GM12878 (cell line): ENCODE measurements at regions not wholly inside any gene's neighbourhood (a gene's known extent, or its start where the extent isn't known, plus 50 kb on each side); places are given as distances from the start of the nearest gene placed in this dataset.

Experiments used
- ATAC-seq: fragments of 200-7000 bp; cut with Tn5 transposase; 3 replicates; pipeline ENCODE4 v1.9.1; 2020; ENCODE audit warnings: mild to moderate bottlenecking, moderate library complexity
- BruUV-seq: library from RNA; stranded (reverse); fragments of 400-500 nt; replicated peaks from 2 replicates; lab custom pipeline; 2021; lab: Mats Ljungman, UMichigan
- CTCF ChIA-PET: fragments of 300-600 bp; sonication (Branson Sonifier 250); formaldehyde crosslinking; extraction: SDS; loops from one replicate; lab custom pipeline; 2021; ENCODE audit warnings: inconsistent platforms; lab: Yijun Ruan, JAX
- POLR2A ChIA-PET: fragments of 350-600 bp; formaldehyde crosslinking; extraction: SDS; loops from one replicate; lab custom pipeline; 2021; ENCODE audit warnings: inconsistent platforms; lab: Charles Lee
- RAD21 ChIA-PET: fragments of 300-600 bp; sonication (Branson Sonifier 250); formaldehyde crosslinking; loops from one replicate; lab custom pipeline; 2023; ENCODE audit warnings: antibody characterized with exemption; ENCODE audit not compliant: unreplicated experiment; lab: Charles Lee
- SMC1A ChIA-PET: fragments of 300-600 bp; sonication (Branson Sonifier 250); formaldehyde crosslinking; loops from one replicate; lab custom pipeline; 2023; ENCODE audit not compliant: unreplicated experiment, uncharacterized antibody; lab: Charles Lee
- DNase-seq: peaks from one replicate; pipeline ENCODE4 v3.0.0-alpha.2; 2011; ENCODE audit warnings: low read depth, low spot score
- FAIRE-seq: peaks from 3 replicates; lab custom pipeline; 2011; peaks lifted over from hg19 to GRCh38; lab: Jason Lieb, UNC
- H2AFZ ChIP-seq: 2 replicates; pipeline ENCODE4 v1.6.0; 2011; ENCODE audit warnings: low read depth, low read length, control low read depth; ENCODE audit not compliant: control insufficient read depth
- H3K27ac ChIP-seq: 2 replicates; pipeline ENCODE4 v1.5.1; 2011; ENCODE audit warnings: control low read depth; ENCODE audit not compliant: control insufficient read depth, insufficient read depth
- H3K27me3 ChIP-seq, 2 experiments: replicated peaks in 1 of 2; 2 replicates each; pipeline versions ENCODE4 v1.6.0 to v1.6.1; 2011; ENCODE audit warnings: low read length in 1 of 2; ENCODE audit not compliant: control insufficient read depth in 2 of 2, insufficient read depth in 2 of 2
- H3K36me3 ChIP-seq, 2 experiments: 2 replicates each; pipeline ENCODE4 v1.5.1; 2011; ENCODE audit warnings: low read length in 1 of 2; ENCODE audit not compliant: control insufficient read depth in 2 of 2, insufficient read depth in 2 of 2
- H3K4me1 ChIP-seq: 2 replicates; pipeline ENCODE4 v1.6.1; 2011; ENCODE audit warnings: mild to moderate bottlenecking, low read length, moderate library complexity, mixed read lengths; ENCODE audit not compliant: control insufficient read depth, insufficient read depth
- H3K4me2 ChIP-seq: 2 replicates; pipeline ENCODE4 v1.6.0; 2011; ENCODE audit warnings: control low read depth; ENCODE audit not compliant: control insufficient read depth, insufficient read depth
- H3K4me3 ChIP-seq: fragments of 200-600 bp; sonication (generic); 2 replicates; pipeline ENCODE4 v1.5.1; 2016
- H3K79me2 ChIP-seq: 2 replicates; pipeline ENCODE4 v1.6.0; 2011; ENCODE audit warnings: low read length; ENCODE audit not compliant: control insufficient read depth, insufficient read depth
- H3K9ac ChIP-seq: 2 replicates; pipeline ENCODE4 v1.8.0; 2011; ENCODE audit warnings: low read length, control low read depth, mixed read lengths; ENCODE audit not compliant: control insufficient read depth, insufficient read depth
- H3K9me3 ChIP-seq: replicated peaks from 3 replicates; pipeline ENCODE4 v1.5.1; 2011; ENCODE audit warnings: mild to moderate bottlenecking, low read length; ENCODE audit not compliant: control insufficient read depth, insufficient read depth
- H4K20me1 ChIP-seq: 2 replicates; pipeline ENCODE4 v1.6.0; 2011; ENCODE audit not compliant: control insufficient read depth, insufficient read depth
- MEF2A ChIP-seq: IDR thresholded peaks from 2 replicates; pipeline ENCODE4 v1.6.1; 2011; ENCODE audit warnings: low read depth, mild to moderate bottlenecking, low read length, moderate library complexity; ENCODE audit not compliant: insufficient read depth
- NFXL1 ChIP-seq: fragments of 450-650 bp; IDR thresholded peaks from 2 replicates; pipeline ENCODE4 v1.6.1; 2017; ENCODE audit warnings: antibody characterized with exemption, mild to moderate bottlenecking, borderline replicate concordance
- NRF1 ChIP-seq: conservative IDR thresholded peaks from 2 replicates; pipeline ENCODE4 v1.6.1; 2011; ENCODE audit warnings: mild to moderate bottlenecking, low read depth, low read length, improper control_type of control experiment
- SMARCA5 ChIP-seq: fragments of 450-650 bp; IDR thresholded peaks from 2 replicates; pipeline ENCODE4 v1.6.1; 2017; ENCODE audit warnings: mild to moderate bottlenecking
- TCF12 ChIP-seq: IDR thresholded peaks from 2 replicates; pipeline ENCODE4 v1.6.1; 2011; ENCODE audit warnings: low read depth, mild to moderate bottlenecking, low read length
- ZNF274 ChIP-seq: IDR thresholded peaks from one replicate; pipeline ENCODE4 v1.8.0; 2011; ENCODE audit not compliant: insufficient read length, insufficient read depth
- WGBS: methylation state at CpG from one replicate; pipeline ENCODE4 v1.1.6; 2016; ENCODE audit warnings: low lambda C conversion rate; ENCODE audit not compliant: insufficient replicate concordance, insufficient coverage; ENCODE audit errors: missing lambda C conversion rate; 5-methylcytosine and 5-hydroxymethylcytosine counted together
- in situ Hi-C: fragments of 300-500 bp; cut with MboI; formaldehyde crosslinking; loops from 9 replicates; pipeline ENCODE4 v1.14.3; 2018; ENCODE audit warnings: mixed read lengths
- intact Hi-C: fragments of 100-400 bp; cut with micrococcal nuclease; formaldehyde crosslinking; loops from one replicate; pipeline ENCODE4 v1.14.2; 2022; ENCODE audit not compliant: unreplicated experiment
- TF ChIP-seq, protein P1 (sequence below): IDR thresholded peaks from 2 replicates; pipeline ENCODE4 v1.6.1; 2012; ENCODE audit warnings: improper control_type of control experiment, low read depth, low read length; ENCODE audit not compliant: insufficient replicate concordance
- TF ChIP-seq, protein P2 (sequence below): fragments of 450-650 bp; IDR thresholded peaks from 2 replicates; pipeline ENCODE4 v1.6.1; 2017; ENCODE audit warnings: mild to moderate bottlenecking, moderate library complexity
- TF ChIP-seq, protein P3 (sequence below): fragments of 150-350 bp; IDR thresholded peaks from 2 replicates; pipeline ENCODE4 v1.6.1; 2016; ENCODE audit warnings: low read depth, low read length

DNA sequence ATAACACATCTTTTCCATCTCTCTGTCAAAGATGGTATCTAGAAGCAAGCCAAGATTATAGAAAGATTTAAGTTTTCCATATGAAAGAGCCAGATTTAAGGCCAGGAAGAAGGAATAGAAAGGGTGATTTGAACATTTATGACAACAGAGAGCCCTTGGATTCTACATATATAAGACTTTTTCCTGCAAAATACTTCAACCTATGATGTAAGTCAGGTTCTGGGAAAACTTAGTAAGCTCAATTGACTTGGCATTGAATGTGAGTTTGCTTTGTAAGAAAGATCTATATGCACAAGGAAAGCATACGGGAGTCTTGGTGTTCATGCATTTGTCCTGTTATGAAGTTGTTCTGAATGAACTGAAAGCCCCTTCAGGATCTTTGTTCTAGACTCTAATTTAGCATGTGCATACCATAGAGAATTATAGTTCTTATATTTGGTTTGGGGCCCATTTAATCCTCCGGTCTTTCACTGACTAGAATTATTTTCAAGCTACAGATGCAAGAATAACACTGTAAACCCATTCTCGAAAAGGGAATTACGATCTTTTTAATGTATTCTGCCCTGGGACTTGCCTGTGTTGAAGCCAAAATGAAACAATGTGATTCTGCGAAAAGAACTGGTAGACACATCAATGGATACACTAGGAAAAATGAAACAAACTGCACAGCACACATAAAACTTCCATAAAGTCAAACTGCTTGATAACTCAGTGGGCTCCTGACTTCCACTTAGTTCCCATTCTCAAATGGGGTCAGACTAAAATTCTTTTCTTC, 152.8 kb downstream of the DISP1 start (continued):
- TF ChIP-seq NFXL1 = no peak

DNA sequence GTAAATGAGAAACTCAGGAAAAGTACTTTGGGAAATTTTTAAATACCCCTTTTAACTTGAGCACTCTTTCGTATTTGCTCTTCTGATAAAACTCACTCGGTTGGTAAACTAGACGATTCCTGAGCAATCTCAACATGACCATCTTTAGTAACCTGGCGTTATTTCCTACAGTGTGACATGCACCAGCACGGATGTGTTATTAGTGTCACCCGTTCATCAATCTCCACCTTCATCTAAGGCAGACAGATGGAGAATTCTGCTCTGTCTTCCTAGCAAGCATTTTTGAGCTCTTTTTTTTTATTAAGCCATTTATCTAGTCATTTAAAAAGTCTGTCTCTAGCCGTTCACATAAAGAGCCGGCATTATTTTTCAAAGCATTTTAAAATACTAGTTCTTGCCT, 155.2 kb downstream of the DISP1 start:
- intact Hi-C loops (no loop called here), in situ Hi-C loops (no loop called here)
- no peaks in the 10 kb centered on the region for H3K79me2 ChIP-seq
- H2AFZ ChIP-seq = no peak overlapping the region
- H4K20me1 ChIP-seq = no peaks in the 10 kb centered on the region
- BruUV-seq = no TSS peak
- DNase-seq (no peak), ATAC-seq (no peak), FAIRE-seq (no peak)
- H3K4me1 ChIP-seq = no peaks in the 10 kb centered on the region
- no peaks in the 10 kb centered on the region for H3K36me3 ChIP-seq
- POLR2A ChIA-PET = no interaction called here
- CTCF ChIA-PET = no interaction called here
- RAD21 ChIA-PET = no interaction called here
- H3K27ac ChIP-seq = no peak overlapping the region
- SMC1A ChIA-PET = no interaction called here
- no peak overlapping the region for H3K9ac ChIP-seq
- WGBS = 53% methylated on average over 8 of the region's 8 CpGs
- H3K9me3 ChIP-seq = no peaks in the 10 kb centered on the region
- H3K4me3 ChIP-seq = no peak overlapping the region
- H3K4me2 ChIP-seq = no peak overlapping the region
- no peaks in the 10 kb centered on the region for H3K27me3 ChIP-seq
- TF ChIP-seq, protein P1, sequence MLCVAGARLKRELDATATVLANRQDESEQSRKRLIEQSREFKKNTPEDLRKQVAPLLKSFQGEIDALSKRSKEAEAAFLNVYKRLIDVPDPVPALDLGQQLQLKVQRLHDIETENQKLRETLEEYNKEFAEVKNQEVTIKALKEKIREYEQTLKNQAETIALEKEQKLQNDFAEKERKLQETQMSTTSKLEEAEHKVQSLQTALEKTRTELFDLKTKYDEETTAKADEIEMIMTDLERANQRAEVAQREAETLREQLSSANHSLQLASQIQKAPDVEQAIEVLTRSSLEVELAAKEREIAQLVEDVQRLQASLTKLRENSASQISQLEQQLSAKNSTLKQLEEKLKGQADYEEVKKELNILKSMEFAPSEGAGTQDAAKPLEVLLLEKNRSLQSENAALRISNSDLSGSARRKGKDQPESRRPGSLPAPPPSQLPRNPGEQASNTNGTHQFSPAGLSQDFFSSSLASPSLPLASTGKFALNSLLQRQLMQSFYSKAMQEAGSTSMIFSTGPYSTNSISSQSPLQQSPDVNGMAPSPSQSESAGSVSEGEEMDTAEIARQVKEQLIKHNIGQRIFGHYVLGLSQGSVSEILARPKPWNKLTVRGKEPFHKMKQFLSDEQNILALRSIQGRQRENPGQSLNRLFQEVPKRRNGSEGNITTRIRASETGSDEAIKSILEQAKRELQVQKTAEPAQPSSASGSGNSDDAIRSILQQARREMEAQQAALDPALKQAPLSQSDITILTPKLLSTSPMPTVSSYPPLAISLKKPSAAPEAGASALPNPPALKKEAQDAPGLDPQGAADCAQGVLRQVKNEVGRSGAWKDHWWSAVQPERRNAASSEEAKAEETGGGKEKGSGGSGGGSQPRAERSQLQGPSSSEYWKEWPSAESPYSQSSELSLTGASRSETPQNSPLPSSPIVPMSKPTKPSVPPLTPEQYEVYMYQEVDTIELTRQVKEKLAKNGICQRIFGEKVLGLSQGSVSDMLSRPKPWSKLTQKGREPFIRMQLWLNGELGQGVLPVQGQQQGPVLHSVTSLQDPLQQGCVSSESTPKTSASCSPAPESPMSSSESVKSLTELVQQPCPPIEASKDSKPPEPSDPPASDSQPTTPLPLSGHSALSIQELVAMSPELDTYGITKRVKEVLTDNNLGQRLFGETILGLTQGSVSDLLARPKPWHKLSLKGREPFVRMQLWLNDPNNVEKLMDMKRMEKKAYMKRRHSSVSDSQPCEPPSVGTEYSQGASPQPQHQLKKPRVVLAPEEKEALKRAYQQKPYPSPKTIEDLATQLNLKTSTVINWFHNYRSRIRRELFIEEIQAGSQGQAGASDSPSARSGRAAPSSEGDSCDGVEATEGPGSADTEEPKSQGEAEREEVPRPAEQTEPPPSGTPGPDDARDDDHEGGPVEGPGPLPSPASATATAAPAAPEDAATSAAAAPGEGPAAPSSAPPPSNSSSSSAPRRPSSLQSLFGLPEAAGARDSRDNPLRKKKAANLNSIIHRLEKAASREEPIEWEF = no peak
- TF ChIP-seq, protein P2, sequence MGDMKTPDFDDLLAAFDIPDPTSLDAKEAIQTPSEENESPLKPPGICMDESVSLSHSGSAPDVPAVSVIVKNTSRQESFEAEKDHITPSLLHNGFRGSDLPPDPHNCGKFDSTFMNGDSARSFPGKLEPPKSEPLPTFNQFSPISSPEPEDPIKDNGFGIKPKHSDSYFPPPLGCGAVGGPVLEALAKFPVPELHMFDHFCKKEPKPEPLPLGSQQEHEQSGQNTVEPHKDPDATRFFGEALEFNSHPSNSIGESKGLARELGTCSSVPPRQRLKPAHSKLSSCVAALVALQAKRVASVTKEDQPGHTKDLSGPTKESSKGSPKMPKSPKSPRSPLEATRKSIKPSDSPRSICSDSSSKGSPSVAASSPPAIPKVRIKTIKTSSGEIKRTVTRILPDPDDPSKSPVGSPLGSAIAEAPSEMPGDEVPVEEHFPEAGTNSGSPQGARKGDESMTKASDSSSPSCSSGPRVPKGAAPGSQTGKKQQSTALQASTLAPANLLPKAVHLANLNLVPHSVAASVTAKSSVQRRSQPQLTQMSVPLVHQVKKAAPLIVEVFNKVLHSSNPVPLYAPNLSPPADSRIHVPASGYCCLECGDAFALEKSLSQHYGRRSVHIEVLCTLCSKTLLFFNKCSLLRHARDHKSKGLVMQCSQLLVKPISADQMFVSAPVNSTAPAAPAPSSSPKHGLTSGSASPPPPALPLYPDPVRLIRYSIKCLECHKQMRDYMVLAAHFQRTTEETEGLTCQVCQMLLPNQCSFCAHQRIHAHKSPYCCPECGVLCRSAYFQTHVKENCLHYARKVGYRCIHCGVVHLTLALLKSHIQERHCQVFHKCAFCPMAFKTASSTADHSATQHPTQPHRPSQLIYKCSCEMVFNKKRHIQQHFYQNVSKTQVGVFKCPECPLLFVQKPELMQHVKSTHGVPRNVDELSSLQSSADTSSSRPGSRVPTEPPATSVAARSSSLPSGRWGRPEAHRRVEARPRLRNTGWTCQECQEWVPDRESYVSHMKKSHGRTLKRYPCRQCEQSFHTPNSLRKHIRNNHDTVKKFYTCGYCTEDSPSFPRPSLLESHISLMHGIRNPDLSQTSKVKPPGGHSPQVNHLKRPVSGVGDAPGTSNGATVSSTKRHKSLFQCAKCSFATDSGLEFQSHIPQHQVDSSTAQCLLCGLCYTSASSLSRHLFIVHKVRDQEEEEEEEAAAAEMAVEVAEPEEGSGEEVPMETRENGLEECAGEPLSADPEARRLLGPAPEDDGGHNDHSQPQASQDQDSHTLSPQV = no peak
- TF ChIP-seq SMARCA5 (no peak), ZNF274 (no peak), MEF2A (no peak), NFXL1 (no peak), NRF1 (no peak), TCF12 (no peak)
- TF ChIP-seq, protein P3, sequence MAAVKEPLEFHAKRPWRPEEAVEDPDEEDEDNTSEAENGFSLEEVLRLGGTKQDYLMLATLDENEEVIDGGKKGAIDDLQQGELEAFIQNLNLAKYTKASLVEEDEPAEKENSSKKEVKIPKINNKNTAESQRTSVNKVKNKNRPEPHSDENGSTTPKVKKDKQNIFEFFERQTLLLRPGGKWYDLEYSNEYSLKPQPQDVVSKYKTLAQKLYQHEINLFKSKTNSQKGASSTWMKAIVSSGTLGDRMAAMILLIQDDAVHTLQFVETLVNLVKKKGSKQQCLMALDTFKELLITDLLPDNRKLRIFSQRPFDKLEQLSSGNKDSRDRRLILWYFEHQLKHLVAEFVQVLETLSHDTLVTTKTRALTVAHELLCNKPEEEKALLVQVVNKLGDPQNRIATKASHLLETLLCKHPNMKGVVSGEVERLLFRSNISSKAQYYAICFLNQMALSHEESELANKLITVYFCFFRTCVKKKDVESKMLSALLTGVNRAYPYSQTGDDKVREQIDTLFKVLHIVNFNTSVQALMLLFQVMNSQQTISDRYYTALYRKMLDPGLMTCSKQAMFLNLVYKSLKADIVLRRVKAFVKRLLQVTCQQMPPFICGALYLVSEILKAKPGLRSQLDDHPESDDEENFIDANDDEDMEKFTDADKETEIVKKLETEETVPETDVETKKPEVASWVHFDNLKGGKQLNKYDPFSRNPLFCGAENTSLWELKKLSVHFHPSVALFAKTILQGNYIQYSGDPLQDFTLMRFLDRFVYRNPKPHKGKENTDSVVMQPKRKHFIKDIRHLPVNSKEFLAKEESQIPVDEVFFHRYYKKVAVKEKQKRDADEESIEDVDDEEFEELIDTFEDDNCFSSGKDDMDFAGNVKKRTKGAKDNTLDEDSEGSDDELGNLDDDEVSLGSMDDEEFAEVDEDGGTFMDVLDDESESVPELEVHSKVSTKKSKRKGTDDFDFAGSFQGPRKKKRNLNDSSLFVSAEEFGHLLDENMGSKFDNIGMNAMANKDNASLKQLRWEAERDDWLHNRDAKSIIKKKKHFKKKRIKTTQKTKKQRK = no peak
